Neutrophil (primary cell): ENCODE measurements at regions not wholly inside any gene's neighbourhood (a gene's known extent, or its start where the extent isn't known, plus 50 kb on each side); places are given as distances from the start of the nearest gene placed in this dataset.

Experiments
- H3K27ac ChIP-seq: fragments of 200-600 bp; sonication (generic); 2 replicates; pipeline ENCODE4 v1.5.1; 2016; ENCODE audit warnings: mild to moderate bottlenecking, moderate library complexity
- H3K27me3 ChIP-seq: fragments of 200-600 bp; sonication (generic); 2 replicates; pipeline ENCODE4 v1.6.0; 2016; ENCODE audit warnings: mild to moderate bottlenecking
- H3K36me3 ChIP-seq: fragments of 200-600 bp; sonication (generic); 2 replicates; pipeline ENCODE4 v1.5.1; 2017
- H3K4me1 ChIP-seq, 2 experiments: fragments of 200-600 bp in 1 of 2; sonication (generic) in 1 of 2; 1 replicate in 1 of 2; 2 replicates in 1 of 2; pipeline versions ENCODE4 v1.5.1 to v1.6.1; 2013 to 2016; ENCODE audit warnings: low read depth in 1 of 2, low read length in 1 of 2, mild to moderate bottlenecking in 1 of 2, moderate library complexity in 1 of 2; ENCODE audit not compliant: control insufficient read depth in 1 of 2, insufficient read depth in 1 of 2
- H3K4me3 ChIP-seq, 2 experiments: fragments of 200-600 bp in 1 of 2; sonication (generic) in 1 of 2; 1 replicate in 1 of 2; 2 replicates in 1 of 2; pipeline ENCODE4 v1.5.1; 2013 to 2016; ENCODE audit warnings: low read depth in 1 of 2, low read length in 1 of 2, mild to moderate bottlenecking in 1 of 2, moderate library complexity in 1 of 2
- H3K9me3 ChIP-seq: fragments of 200-600 bp; sonication (generic); 2 replicates; pipeline ENCODE4 v1.5.1; 2016
- CTCF ChIP-seq: fragments of 200-600 bp; sonication (generic); IDR thresholded peaks from 2 replicates; pipeline ENCODE4 v1.5.1; 2016; ENCODE audit warnings: antibody characterized with exemption

GRCh38 chr14:106201376-106201775 lies 675.0 kb downstream of the TMEM121 start:
- Histone ChIP-seq H3K27ac (no peak overlapping the region), H3K4me1 (no peaks in the 10 kb centered on the region), H3K27me3 (peaks cover 5% of the 10 kb centered on the region), H3K4me3 (no peak overlapping the region), H3K9me3 (no peaks in the 10 kb centered on the region), H3K36me3 (no peaks in the 10 kb centered on the region)
- TF ChIP-seq CTCF = no peak

DNA sequence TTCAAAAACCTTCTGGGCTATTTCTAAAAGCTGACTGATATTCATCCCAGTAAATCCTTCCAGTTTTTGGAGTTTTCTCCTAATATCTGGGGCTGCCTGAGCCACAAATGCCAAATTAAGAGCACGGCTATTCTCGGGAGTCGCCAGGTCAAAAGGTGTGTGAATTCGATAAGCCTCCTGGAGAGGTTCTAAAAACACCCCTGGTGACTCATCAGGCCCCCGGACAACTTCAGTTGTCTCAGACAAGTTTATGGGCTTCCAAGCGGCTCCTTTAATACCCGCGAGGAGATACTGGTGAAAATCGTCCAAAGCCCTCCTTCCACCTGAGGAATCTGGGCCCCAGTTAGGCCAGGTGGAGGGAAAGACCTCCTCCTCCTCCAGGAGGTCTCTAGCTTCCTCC lies 677.1 kb downstream of the TMEM121 start:
- no peaks in the 10 kb centered on the region for H3K9me3 ChIP-seq
- H3K36me3 ChIP-seq = no peaks in the 10 kb centered on the region
- H3K27ac ChIP-seq = no peak overlapping the region
- no peak for TF ChIP-seq CTCF
- peaks cover 5% of the 10 kb centered on the region for H3K27me3 ChIP-seq
- H3K4me3 ChIP-seq = no peak overlapping the region
- no peaks in the 10 kb centered on the region for H3K4me1 ChIP-seq

GRCh38 chr14:106204063-106204462 lies 677.7 kb downstream of the TMEM121 start:
- Histone ChIP-seq H3K9me3 (no peaks in the 10 kb centered on the region), H3K36me3 (no peaks in the 10 kb centered on the region), H3K27ac (no peak overlapping the region), H3K4me1 (no peaks in the 10 kb centered on the region), H3K27me3 (peaks cover 5% of the 10 kb centered on the region), H3K4me3 (no peak overlapping the region)
- no peak for TF ChIP-seq CTCF

DNA sequence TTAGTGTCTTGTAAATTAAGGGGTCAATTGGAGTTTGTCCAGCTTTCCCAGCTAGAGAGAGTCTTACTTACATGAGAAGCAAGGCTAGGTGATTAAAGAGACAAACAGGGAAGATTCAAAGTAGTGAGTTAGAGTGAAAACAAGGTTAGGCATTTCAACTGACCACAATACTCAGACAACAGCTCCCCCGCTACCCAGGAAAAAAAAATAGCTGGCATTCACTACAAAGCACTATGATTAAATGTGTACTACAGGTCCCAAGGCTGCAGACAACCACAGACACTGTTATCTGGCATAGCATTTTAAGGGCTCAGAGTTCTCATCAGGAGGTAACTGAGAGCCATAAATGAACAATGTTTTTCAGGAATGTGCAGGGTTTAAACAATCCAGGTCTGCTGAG lies 680.9 kb downstream of the TMEM121 start:
- Histone ChIP-seq H3K36me3 (no peaks in the 10 kb centered on the region), H3K9me3 (no peaks in the 10 kb centered on the region), H3K27ac (no peak overlapping the region), H3K27me3 (peaks cover 5% of the 10 kb centered on the region), H3K4me1 (no peaks in the 10 kb centered on the region), H3K4me3 (no peak overlapping the region)
- no peak for TF ChIP-seq CTCF

GRCh38 chr14:106208794-106209193 lies 682.4 kb downstream of the TMEM121 start:
- Histone ChIP-seq H3K9me3 (no peaks in the 10 kb centered on the region), H3K36me3 (no peaks in the 10 kb centered on the region), H3K27ac (no peak overlapping the region), H3K27me3 (peaks cover 5% of the 10 kb centered on the region), H3K4me1 (no peaks in the 10 kb centered on the region), H3K4me3 (no peak overlapping the region)
- TF ChIP-seq CTCF = no peak

- H3K27ac ChIP-seq = no peak overlapping the region
- H3K27me3 ChIP-seq = peaks cover 5% of the 10 kb centered on the region
- no peaks in the 10 kb centered on the region for H3K36me3 ChIP-seq
- no peaks in the 10 kb centered on the region for H3K9me3 ChIP-seq
- H3K4me1 ChIP-seq = no peaks in the 10 kb centered on the region
- TF ChIP-seq CTCF = no peak
- H3K4me3 ChIP-seq = no peak overlapping the region
These were observed 683.4 kb downstream of the TMEM121 start for GRCh38 chr14:106209755-106210154.
